Erythroblast (primary cell): ENCODE measurements at regions not wholly inside any gene's neighbourhood (a gene's known extent, or its start where the extent isn't known, plus 50 kb on each side); places are given as distances from the start of the nearest gene placed in this dataset.

ENCODE experiments used
- GATA1 ChIP-seq: IDR thresholded peaks from 2 replicates; pipeline ENCODE4 v1.6.1; 2011; ENCODE audit warnings: low read depth, mild to moderate bottlenecking, control low read depth, low read length, moderate library complexity
- POLR2A ChIP-seq: IDR thresholded peaks from 2 replicates; pipeline ENCODE4 v1.6.1; 2011; ENCODE audit warnings: mild to moderate bottlenecking, low read length

- TF ChIP-seq POLR2A (no peak), GATA1 (no peak)
These were observed 416.5 kb downstream of the EFNB2 start for GRCh38 chr13:106118996-106119395.
